GM18505 (cell line): ENCODE measurements at regions not wholly inside any gene's neighbourhood (a gene's known extent, or its start where the extent isn't known, plus 50 kb on each side); places are given as distances from the start of the nearest gene placed in this dataset.
A peak's percentile ranks its signal among the peaks of the same experiment; 100 is the strongest.

Experiments
- ATAC-seq: cut with Tn5 transposase; IDR thresholded peaks from one replicate; pipeline ENCODE4 v1.9.1; 2021; ENCODE audit not compliant: unreplicated experiment
- POLR2A ChIP-seq: IDR thresholded peaks from 4 replicates; pipeline ENCODE4 v1.6.1; 2011; ENCODE audit warnings: borderline replicate concordance; ENCODE audit not compliant: insufficient read depth, insufficient read length; ENCODE audit errors: extremely low read depth

DNA sequence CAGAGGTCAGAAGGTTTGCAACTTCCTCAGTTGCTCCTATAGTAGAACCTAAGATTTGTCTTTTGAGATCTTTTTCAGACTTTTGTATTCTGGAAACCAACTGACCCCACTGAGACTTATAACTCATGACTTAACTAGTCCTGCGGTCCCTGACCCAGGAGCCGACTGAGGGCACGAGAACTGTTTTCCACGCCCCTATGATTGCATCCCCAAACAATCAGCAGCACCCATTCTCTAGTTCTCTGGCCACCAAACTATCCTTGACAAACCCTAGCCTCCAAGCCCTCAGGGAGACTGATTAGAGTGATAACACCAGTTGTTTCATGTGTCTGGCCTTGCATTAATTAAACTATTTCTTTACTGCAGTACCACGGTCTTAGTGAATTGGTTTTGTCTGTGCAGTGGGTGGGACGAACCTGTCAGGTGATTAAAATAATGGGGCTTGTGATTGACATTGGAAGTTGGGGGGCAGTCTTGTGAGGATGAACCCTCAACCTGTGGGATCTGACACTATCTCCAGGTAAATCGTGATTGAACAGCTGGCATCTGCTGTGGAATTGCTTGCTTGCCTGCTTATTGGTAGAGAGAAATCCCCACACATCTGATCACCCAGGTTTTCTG, 95.7 kb downstream of the B3GNT2 start:
- ATAC-seq: no peak
- TF ChIP-seq POLR2A: no peak

GRCh38 chr2:62291052-62291451, 95.1 kb downstream of the B3GNT2 start:
- no peak for ATAC-seq
- no peak for TF ChIP-seq POLR2A

GRCh38 chr2:62287899-62288880, 92.3 kb downstream of the B3GNT2 start:
- no peak for TF ChIP-seq POLR2A
- ATAC-seq: peak; percentile 69

GRCh38 chr2:62287282-62287681, 91.4 kb downstream of the B3GNT2 start:
- ATAC-seq: no peak
- no peak for TF ChIP-seq POLR2A

DNA sequence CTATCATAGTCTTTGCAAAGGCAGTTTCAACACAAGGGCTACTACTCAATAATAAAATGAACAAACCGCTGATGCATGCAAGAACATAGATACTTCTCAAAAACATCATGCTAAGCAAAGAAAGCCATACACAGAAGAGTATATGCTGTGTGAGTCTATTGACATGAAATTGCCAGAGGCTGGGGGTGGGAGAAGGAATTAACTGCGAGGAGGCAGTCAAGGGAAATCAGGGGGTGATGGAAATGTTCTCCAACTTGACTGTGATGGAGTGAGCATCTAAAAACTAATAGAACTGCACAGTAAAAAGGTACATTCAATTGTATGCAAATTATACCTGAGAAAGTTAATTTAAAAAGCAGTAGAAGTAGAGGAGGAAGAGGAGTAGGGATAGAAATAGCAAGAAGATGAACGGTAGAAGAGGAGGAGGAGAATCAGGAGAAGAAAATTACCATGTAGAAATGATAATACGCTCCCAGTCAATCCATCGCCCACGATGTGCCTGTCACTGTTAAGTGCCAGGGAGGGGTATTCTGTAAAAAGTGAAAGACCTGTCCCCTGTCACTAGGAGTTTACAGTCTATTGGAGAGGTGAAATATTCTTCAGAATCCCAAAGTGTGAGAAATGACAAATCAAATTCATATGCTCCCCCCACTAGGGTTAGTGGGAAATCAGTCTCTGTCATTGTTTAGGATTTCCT, 90.3 kb downstream of the B3GNT2 start:
- no peak for ATAC-seq

GRCh38 chr2:62284980-62285379, 89.1 kb downstream of the B3GNT2 start:
- ATAC-seq: no peak
- no peak for TF ChIP-seq POLR2A

More for the DNA sequence above, 90.3 kb downstream of the B3GNT2 start:
- TF ChIP-seq POLR2A: no peak

- TF ChIP-seq POLR2A: no peak
- no peak for ATAC-seq
Observed at GRCh38 chr2:62284471-62284870, 88.6 kb downstream of the B3GNT2 start.

GRCh38 chr2:62283147-62283546, 87.2 kb downstream of the B3GNT2 start:
- ATAC-seq: no peak
- no peak for TF ChIP-seq POLR2A

- TF ChIP-seq POLR2A: no peak
- no peak for ATAC-seq
Observed at GRCh38 chr2:62281663-62282062, 85.7 kb downstream of the B3GNT2 start.

DNA sequence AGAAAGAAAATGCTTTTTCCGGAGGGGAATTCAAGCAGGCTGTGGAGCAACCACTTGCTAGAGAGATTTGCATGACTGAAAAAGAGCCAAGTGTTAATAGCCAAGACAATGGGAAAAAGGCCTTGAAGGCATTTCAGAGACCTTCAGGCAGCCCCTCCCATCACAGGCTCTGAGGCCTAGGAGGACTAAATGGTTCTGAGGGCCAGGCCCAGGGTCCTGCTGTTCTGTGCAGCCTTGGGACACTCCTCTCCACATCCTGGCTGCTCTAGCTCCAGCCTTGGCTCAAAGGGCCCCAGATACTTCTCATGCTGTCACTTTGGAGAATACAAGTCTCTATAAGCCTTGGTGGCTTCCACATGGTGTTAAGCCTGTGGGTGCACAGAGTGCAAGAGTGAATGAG, 81.8 kb downstream of the B3GNT2 start:
- no peak for TF ChIP-seq POLR2A
- no peak for ATAC-seq
